GM12878 (cell line): ENCODE measurements at regions not wholly inside any gene's neighbourhood (a gene's known extent, or its start where the extent isn't known, plus 50 kb on each side); places are given as distances from the start of the nearest gene placed in this dataset.

Source experiments
- ATAC-seq: fragments of 200-7000 bp; cut with Tn5 transposase; 3 replicates; pipeline ENCODE4 v1.9.1; 2020; ENCODE audit warnings: mild to moderate bottlenecking, moderate library complexity
- BruUV-seq: library from RNA; stranded (reverse); fragments of 400-500 nt; replicated peaks from 2 replicates; lab custom pipeline; 2021; lab: Mats Ljungman, UMichigan
- CTCF ChIA-PET: fragments of 300-600 bp; sonication (Branson Sonifier 250); formaldehyde crosslinking; extraction: SDS; loops from one replicate; lab custom pipeline; 2021; ENCODE audit warnings: inconsistent platforms; lab: Yijun Ruan, JAX
- POLR2A ChIA-PET: fragments of 350-600 bp; formaldehyde crosslinking; extraction: SDS; loops from one replicate; lab custom pipeline; 2021; ENCODE audit warnings: inconsistent platforms; lab: Charles Lee
- RAD21 ChIA-PET: fragments of 300-600 bp; sonication (Branson Sonifier 250); formaldehyde crosslinking; loops from one replicate; lab custom pipeline; 2023; ENCODE audit warnings: antibody characterized with exemption; ENCODE audit not compliant: unreplicated experiment; lab: Charles Lee
- SMC1A ChIA-PET: fragments of 300-600 bp; sonication (Branson Sonifier 250); formaldehyde crosslinking; loops from one replicate; lab custom pipeline; 2023; ENCODE audit not compliant: unreplicated experiment, uncharacterized antibody; lab: Charles Lee
- DNase-seq: peaks from one replicate; pipeline ENCODE4 v3.0.0-alpha.2; 2011; ENCODE audit warnings: low read depth, low spot score
- FAIRE-seq: peaks from 3 replicates; lab custom pipeline; 2011; peaks lifted over from hg19 to GRCh38; lab: Jason Lieb, UNC
- H2AFZ ChIP-seq: 2 replicates; pipeline ENCODE4 v1.6.0; 2011; ENCODE audit warnings: low read depth, low read length, control low read depth; ENCODE audit not compliant: control insufficient read depth
- H3K27ac ChIP-seq: 2 replicates; pipeline ENCODE4 v1.5.1; 2011; ENCODE audit warnings: control low read depth; ENCODE audit not compliant: control insufficient read depth, insufficient read depth
- H3K27me3 ChIP-seq, 2 experiments: replicated peaks in 1 of 2; 2 replicates each; pipeline versions ENCODE4 v1.6.0 to v1.6.1; 2011; ENCODE audit warnings: low read length in 1 of 2; ENCODE audit not compliant: control insufficient read depth in 2 of 2, insufficient read depth in 2 of 2
- H3K36me3 ChIP-seq, 2 experiments: 2 replicates each; pipeline ENCODE4 v1.5.1; 2011; ENCODE audit warnings: low read length in 1 of 2; ENCODE audit not compliant: control insufficient read depth in 2 of 2, insufficient read depth in 2 of 2
- H3K4me1 ChIP-seq: 2 replicates; pipeline ENCODE4 v1.6.1; 2011; ENCODE audit warnings: mild to moderate bottlenecking, low read length, moderate library complexity, mixed read lengths; ENCODE audit not compliant: control insufficient read depth, insufficient read depth
- H3K4me2 ChIP-seq: 2 replicates; pipeline ENCODE4 v1.6.0; 2011; ENCODE audit warnings: control low read depth; ENCODE audit not compliant: control insufficient read depth, insufficient read depth
- H3K4me3 ChIP-seq: fragments of 200-600 bp; sonication (generic); 2 replicates; pipeline ENCODE4 v1.5.1; 2016
- H3K79me2 ChIP-seq: 2 replicates; pipeline ENCODE4 v1.6.0; 2011; ENCODE audit warnings: low read length; ENCODE audit not compliant: control insufficient read depth, insufficient read depth
- H3K9ac ChIP-seq: 2 replicates; pipeline ENCODE4 v1.8.0; 2011; ENCODE audit warnings: low read length, control low read depth, mixed read lengths; ENCODE audit not compliant: control insufficient read depth, insufficient read depth
- H3K9me3 ChIP-seq: replicated peaks from 3 replicates; pipeline ENCODE4 v1.5.1; 2011; ENCODE audit warnings: mild to moderate bottlenecking, low read length; ENCODE audit not compliant: control insufficient read depth, insufficient read depth
- H4K20me1 ChIP-seq: 2 replicates; pipeline ENCODE4 v1.6.0; 2011; ENCODE audit not compliant: control insufficient read depth, insufficient read depth
- CEBPB ChIP-seq, 2 experiments: fragments of 150-350 bp in 1 of 2; IDR thresholded peaks; 2 replicates each; pipeline ENCODE4 v1.6.1; 2012 to 2014; ENCODE audit warnings: low read depth in 2 of 2, low read length in 2 of 2, borderline replicate concordance in 1 of 2, inconsistent platforms in 1 of 2
- EGR1 ChIP-seq, 2 experiments: IDR thresholded peaks; 1 replicate in 1 of 2; 2 replicates in 1 of 2; pipeline ENCODE4 v1.6.1; 2011 to 2012; ENCODE audit warnings: low read depth in 2 of 2, low read length in 2 of 2, borderline replicate concordance in 1 of 2, mild to moderate bottlenecking in 1 of 2, moderate library complexity in 1 of 2
- ETV6 ChIP-seq, 2 experiments: fragments of 450-650 bp in 1 of 2; IDR thresholded peaks in 1 of 2; conservative IDR thresholded peaks in 1 of 2; 2 replicates each; pipeline ENCODE4 v1.6.1; 2014; ENCODE audit warnings: antibody characterized with exemption in 1 of 2, borderline replicate concordance in 1 of 2, low read depth in 1 of 2, mild to moderate bottlenecking in 1 of 2, moderate library complexity in 1 of 2
- HDAC2 ChIP-seq: fragments of 200-600 bp; sonication (generic); IDR thresholded peaks from 2 replicates; pipeline ENCODE4 v1.6.1; 2017
- NFYB ChIP-seq: IDR thresholded peaks from 2 replicates; pipeline ENCODE4 v1.6.1; 2011; ENCODE audit warnings: low read depth, mild to moderate bottlenecking, low read length, improper control_type of control experiment, moderate library complexity; ENCODE audit not compliant: insufficient read depth
- PAX8 ChIP-seq: fragments of 450-650 bp; IDR thresholded peaks from 2 replicates; pipeline ENCODE4 v1.6.1; 2017; ENCODE audit warnings: mild to moderate bottlenecking, moderate library complexity
- POLR2AphosphoS5 ChIP-seq: IDR thresholded peaks from 2 replicates; pipeline ENCODE4 v1.6.1; 2011; ENCODE audit warnings: mild to moderate bottlenecking, low read length, inconsistent platforms
- SMARCA5 ChIP-seq: fragments of 450-650 bp; IDR thresholded peaks from 2 replicates; pipeline ENCODE4 v1.6.1; 2017; ENCODE audit warnings: mild to moderate bottlenecking
- SMC3 ChIP-seq: IDR thresholded peaks from 2 replicates; pipeline ENCODE4 v1.6.1; 2011; ENCODE audit warnings: low read length, improper control_type of control experiment, borderline replicate concordance
- SREBF1 ChIP-seq: IDR thresholded peaks from 2 replicates; pipeline ENCODE4 v1.6.1; 2012; ENCODE audit warnings: mild to moderate bottlenecking, low read length
- SUZ12 ChIP-seq: fragments of 200-600 bp; sonication (generic); IDR thresholded peaks from one replicate; pipeline ENCODE4 v1.6.1; 2018; ENCODE audit warnings: antibody characterized with exemption, mild to moderate bottlenecking; ENCODE audit not compliant: unreplicated experiment
- TCF12 ChIP-seq: IDR thresholded peaks from 2 replicates; pipeline ENCODE4 v1.6.1; 2011; ENCODE audit warnings: low read depth, mild to moderate bottlenecking, low read length
- ZNF24 ChIP-seq: fragments of 450-650 bp; IDR thresholded peaks from 2 replicates; pipeline ENCODE4 v1.6.1; 2017; ENCODE audit warnings: antibody characterized with exemption, mild to moderate bottlenecking
- WGBS: methylation state at CpG from one replicate; pipeline ENCODE4 v1.1.6; 2016; ENCODE audit warnings: low lambda C conversion rate; ENCODE audit not compliant: insufficient replicate concordance, insufficient coverage; ENCODE audit errors: missing lambda C conversion rate; 5-methylcytosine and 5-hydroxymethylcytosine counted together
- in situ Hi-C: fragments of 300-500 bp; cut with MboI; formaldehyde crosslinking; loops from 9 replicates; pipeline ENCODE4 v1.14.3; 2018; ENCODE audit warnings: mixed read lengths
- intact Hi-C: fragments of 100-400 bp; cut with micrococcal nuclease; formaldehyde crosslinking; loops from one replicate; pipeline ENCODE4 v1.14.2; 2022; ENCODE audit not compliant: unreplicated experiment
- TF ChIP-seq, protein P1 (sequence below): fragments of 450-650 bp; IDR thresholded peaks from 2 replicates; pipeline ENCODE4 v1.6.1; 2016; ENCODE audit warnings: mild to moderate bottlenecking, moderate library complexity, borderline replicate concordance
- TF ChIP-seq, protein P2 (sequence below): IDR thresholded peaks from 2 replicates; pipeline ENCODE4 v1.6.1; 2011; ENCODE audit warnings: borderline replicate concordance, low read depth, mild to moderate bottlenecking, moderate library complexity, low read length; ENCODE audit not compliant: insufficient read depth, poor library complexity, severe bottlenecking

DNA sequence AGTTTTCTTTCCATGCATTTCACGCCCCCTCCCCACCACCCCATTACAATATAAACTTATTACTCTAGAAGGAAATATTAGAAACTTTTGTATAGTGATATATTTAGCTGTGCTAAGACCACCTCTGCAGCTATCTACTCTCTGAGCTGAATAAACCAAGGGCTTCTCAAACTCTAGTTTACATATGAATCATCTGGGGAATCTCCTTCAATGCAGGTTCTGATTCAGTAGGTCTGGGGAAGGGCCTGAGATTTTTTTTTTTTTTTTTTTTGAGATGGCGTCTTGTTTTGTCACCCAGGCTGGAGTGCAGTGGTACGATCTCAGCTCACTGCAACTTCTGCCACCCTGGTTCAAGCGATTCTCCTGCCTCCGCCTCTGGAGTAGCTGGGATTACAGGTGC, 67.6 kb upstream of the PRKG1 start:
- H3K9me3 ChIP-seq: no peaks in the 10 kb centered on the region
- in situ Hi-C loops: loop anchor here (25.0 kb wide), 1 partner anchor 1206 kb away; no protein-coding TSS in a partner anchor

DNA sequence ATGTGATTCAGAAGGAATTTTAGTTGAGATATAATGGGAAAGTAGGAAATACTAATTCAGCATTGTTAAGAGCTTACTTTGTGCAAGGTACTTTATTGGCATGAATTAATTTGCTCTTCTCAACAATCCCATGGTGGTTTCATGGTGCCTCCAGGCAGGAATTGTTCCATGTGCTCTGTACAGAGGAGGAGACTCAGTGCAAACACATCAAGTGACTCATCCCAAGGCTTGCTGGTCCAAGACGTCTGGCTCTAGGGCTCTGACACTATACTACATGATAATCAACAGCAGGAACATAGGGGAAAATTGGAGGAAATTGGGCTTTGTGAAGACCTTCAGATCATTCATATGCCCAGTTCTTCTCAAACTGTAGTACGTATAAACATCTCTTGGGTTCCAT, 66.5 kb upstream of the PRKG1 start:
- Histone ChIP-seq H2AFZ (no peak overlapping the region), H4K20me1 (no peaks in the 10 kb centered on the region), H3K4me2 (no peak overlapping the region), H3K9me3 (no peaks in the 10 kb centered on the region), H3K27me3 (no peaks in the 10 kb centered on the region; a peak in 1 of 4 replicates), H3K27ac (no peak overlapping the region), H3K9ac (no peak overlapping the region), H3K79me2 (no peaks in the 10 kb centered on the region), H3K36me3 (no peaks in the 10 kb centered on the region), H3K4me1 (no peaks in the 10 kb centered on the region), H3K4me3 (no peak overlapping the region)
- 10% methylated on average over 2 of the region's 2 CpGs for WGBS
- BruUV-seq: no TSS peak
- in situ Hi-C loops (loop anchor here (25.0 kb wide), 1 partner anchor 1205 kb away; no protein-coding TSS in a partner anchor), intact Hi-C loops (no loop called here)
- DNase-seq (no peak), ATAC-seq (no peak), FAIRE-seq (no peak)
- ChIA-PET CTCF (interaction anchor here (1.2 kb wide), 1 partner anchor 11 kb away, joined by 4 read pairs; no protein-coding TSS in a partner anchor), SMC1A (no interaction called here), POLR2A (no interaction called here), RAD21 (no interaction called here)
- TF ChIP-seq SUZ12 (no peak), TCF12 (no peak), NFYB (no peak), CEBPB (IDR thresholded peaks at IDR 0.05; ENCODE audit: borderline replicate concordance in 1 of 2, low read depth in 2 of 2, low read length in 2 of 2) (no peak), ZNF24 (no peak), EGR1 (IDR thresholded peaks at IDR 0.05; ENCODE audit: borderline replicate concordance in 1 of 2, low read depth in 2 of 2, low read length in 2 of 2) (no peak)
- TF ChIP-seq, protein P1, sequence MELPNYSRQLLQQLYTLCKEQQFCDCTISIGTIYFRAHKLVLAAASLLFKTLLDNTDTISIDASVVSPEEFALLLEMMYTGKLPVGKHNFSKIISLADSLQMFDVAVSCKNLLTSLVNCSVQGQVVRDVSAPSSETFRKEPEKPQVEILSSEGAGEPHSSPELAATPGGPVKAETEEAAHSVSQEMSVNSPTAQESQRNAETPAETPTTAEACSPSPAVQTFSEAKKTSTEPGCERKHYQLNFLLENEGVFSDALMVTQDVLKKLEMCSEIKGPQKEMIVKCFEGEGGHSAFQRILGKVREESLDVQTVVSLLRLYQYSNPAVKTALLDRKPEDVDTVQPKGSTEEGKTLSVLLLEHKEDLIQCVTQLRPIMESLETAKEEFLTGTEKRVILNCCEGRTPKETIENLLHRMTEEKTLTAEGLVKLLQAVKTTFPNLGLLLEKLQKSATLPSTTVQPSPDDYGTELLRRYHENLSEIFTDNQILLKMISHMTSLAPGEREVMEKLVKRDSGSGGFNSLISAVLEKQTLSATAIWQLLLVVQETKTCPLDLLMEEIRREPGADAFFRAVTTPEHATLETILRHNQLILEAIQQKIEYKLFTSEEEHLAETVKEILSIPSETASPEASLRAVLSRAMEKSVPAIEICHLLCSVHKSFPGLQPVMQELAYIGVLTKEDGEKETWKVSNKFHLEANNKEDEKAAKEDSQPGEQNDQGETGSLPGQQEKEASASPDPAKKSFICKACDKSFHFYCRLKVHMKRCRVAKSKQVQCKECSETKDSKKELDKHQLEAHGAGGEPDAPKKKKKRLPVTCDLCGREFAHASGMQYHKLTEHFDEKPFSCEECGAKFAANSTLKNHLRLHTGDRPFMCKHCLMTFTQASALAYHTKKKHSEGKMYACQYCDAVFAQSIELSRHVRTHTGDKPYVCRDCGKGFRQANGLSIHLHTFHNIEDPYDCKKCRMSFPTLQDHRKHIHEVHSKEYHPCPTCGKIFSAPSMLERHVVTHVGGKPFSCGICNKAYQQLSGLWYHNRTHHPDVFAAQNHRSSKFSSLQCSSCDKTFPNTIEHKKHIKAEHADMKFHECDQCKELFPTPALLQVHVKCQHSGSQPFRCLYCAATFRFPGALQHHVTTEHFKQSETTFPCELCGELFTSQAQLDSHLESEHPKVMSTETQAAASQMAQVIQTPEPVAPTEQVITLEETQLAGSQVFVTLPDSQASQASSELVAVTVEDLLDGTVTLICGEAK: no peak

More for the DNA sequence above, 67.6 kb upstream of the PRKG1 start:
- H3K27me3 ChIP-seq: no peaks in the 10 kb centered on the region; a peak in 1 of 4 replicates
- H3K27ac ChIP-seq: no peak overlapping the region
- no peak overlapping the region for H2AFZ ChIP-seq
- ChIA-PET RAD21 (interaction anchor here (0.7 kb wide), 1 partner anchor 1307 kb away, joined by 3 read pairs; no protein-coding TSS in a partner anchor), SMC1A (no interaction called here), POLR2A (no interaction called here), CTCF (interaction anchor here (0.5 to 1.3 kb wide), 3 partner anchors 359 to 1547 kb away, joined by 3 to 7 read pairs (median 3); no protein-coding TSS in a partner anchor)
- no peaks in the 10 kb centered on the region for H3K36me3 ChIP-seq
- no peaks in the 10 kb centered on the region for H4K20me1 ChIP-seq
- H3K4me3 ChIP-seq: no peak overlapping the region
- H3K79me2 ChIP-seq: no peaks in the 10 kb centered on the region
- no peak overlapping the region for H3K4me2 ChIP-seq
- no peaks in the 10 kb centered on the region for H3K4me1 ChIP-seq
- no peak overlapping the region for H3K9ac ChIP-seq
- ATAC-seq: no peak
- intact Hi-C loops: no loop called here
- no peak for FAIRE-seq
- no TSS peak for BruUV-seq
- DNase-seq: no peak
- TF ChIP-seq PAX8 (no peak), HDAC2 (no peak), POLR2AphosphoS5 (no peak), SMC3 (no peak), SREBF1 (no peak), ETV6 (conservative IDR thresholded peaks at IDR 0.05 in 1 of 2, IDR thresholded peaks at IDR 0.05 in 1 of 2; ENCODE audit: borderline replicate concordance in 1 of 2, low read depth in 1 of 2) (no peak), SMARCA5 (no peak), TCF12 (no peak)
- TF ChIP-seq, protein P2, sequence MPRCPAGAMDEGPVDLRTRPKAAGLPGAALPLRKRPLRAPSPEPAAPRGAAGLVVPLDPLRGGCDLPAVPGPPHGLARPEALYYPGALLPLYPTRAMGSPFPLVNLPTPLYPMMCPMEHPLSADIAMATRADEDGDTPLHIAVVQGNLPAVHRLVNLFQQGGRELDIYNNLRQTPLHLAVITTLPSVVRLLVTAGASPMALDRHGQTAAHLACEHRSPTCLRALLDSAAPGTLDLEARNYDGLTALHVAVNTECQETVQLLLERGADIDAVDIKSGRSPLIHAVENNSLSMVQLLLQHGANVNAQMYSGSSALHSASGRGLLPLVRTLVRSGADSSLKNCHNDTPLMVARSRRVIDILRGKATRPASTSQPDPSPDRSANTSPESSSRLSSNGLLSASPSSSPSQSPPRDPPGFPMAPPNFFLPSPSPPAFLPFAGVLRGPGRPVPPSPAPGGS: no peak
- WGBS: 4% methylated on average over 3 of the region's 5 CpGs
